ENCODE measurements at regions not wholly inside any gene's neighbourhood (a gene's known extent, or its start where the extent isn't known, plus 50 kb on each side); places are given as distances from the start of the nearest gene placed in this dataset.
"Not testable (repeated sequence)": the region's sequence is repeated elsewhere in the genome, so short reads cannot be mapped to it uniquely, and the experiment has no call there.

DNA sequence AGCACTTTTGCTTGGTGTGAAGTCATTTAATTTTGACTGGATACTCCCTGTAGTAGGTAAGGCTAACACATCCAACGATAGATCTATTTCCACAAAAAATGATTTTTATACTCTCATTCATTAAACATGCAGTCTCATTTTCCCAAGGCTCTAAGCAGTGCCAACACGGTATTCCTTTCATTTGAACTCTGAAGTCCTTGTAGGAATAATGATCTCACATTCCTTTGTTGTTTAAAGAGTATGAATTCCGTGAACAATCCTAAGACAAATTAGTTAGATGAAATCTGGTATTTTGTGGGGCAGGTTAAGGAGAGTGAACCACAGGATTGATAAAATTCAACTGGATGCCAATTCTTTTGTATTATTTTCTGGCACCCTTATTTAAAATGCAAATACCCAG, 66.6 kb downstream of the LACC1 start:
- H3K27me3 ChIP-seq = no peaks in the 10 kb centered on the region
- intact Hi-C loops (cut with DNase I; ENCODE audit: low total_unique reads) = no loop called here
- H3K4me1 ChIP-seq = no peaks in the 10 kb centered on the region
- no peak for DNase-seq (ENCODE audit: low spot score in 2 of 2)
- TF ChIP-seq, protein P1, sequence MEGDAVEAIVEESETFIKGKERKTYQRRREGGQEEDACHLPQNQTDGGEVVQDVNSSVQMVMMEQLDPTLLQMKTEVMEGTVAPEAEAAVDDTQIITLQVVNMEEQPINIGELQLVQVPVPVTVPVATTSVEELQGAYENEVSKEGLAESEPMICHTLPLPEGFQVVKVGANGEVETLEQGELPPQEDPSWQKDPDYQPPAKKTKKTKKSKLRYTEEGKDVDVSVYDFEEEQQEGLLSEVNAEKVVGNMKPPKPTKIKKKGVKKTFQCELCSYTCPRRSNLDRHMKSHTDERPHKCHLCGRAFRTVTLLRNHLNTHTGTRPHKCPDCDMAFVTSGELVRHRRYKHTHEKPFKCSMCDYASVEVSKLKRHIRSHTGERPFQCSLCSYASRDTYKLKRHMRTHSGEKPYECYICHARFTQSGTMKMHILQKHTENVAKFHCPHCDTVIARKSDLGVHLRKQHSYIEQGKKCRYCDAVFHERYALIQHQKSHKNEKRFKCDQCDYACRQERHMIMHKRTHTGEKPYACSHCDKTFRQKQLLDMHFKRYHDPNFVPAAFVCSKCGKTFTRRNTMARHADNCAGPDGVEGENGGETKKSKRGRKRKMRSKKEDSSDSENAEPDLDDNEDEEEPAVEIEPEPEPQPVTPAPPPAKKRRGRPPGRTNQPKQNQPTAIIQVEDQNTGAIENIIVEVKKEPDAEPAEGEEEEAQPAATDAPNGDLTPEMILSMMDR (IDR thresholded peaks at IDR 0.05) = no peak
- TF ChIP-seq POLR2A (IDR thresholded peaks at IDR 0.05) (no peak), POLR2AphosphoS5 (IDR thresholded peaks at IDR 0.05) (no peak)
- peaks cover 0 to 13% of the 10 kb centered on the region in 2 donors for H3K9me3 ChIP-seq
- no peak overlapping the region for H3K27ac ChIP-seq
- H3K36me3 ChIP-seq = no peaks in the 10 kb centered on the region
- no peak overlapping the region for H3K4me3 ChIP-seq

DNA sequence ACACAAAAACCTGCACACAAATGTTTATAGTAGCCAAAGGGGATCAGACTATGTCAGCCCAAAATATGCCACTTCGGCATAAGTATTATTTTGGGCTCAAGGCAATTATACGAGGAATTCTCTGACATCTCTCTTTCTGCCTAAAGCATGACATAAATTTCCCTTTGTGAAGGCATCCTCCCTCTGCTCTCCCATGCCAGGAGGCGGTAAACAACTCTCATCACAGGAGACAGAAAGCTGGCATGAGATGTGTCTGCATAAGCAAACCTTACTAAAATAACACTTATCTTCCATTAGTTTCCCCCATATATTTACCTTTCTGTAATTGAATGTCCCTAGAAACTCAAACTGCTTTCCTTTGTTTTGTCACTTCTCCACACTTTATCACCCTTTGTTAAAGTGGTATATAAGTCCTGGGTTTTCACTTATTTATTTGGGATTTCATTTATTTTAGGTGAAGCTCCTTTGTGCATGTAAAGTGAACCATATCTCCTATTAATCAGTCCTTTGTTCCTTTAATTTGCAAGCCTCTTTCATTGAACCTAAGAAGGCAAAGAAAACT, 68.3 kb downstream of the LACC1 start:
- TF ChIP-seq, protein P1 (IDR thresholded peaks at IDR 0.05) = no peak
- TF ChIP-seq POLR2AphosphoS5 (IDR thresholded peaks at IDR 0.05) (no peak), POLR2A (IDR thresholded peaks at IDR 0.05) (no peak)
- no peak overlapping the region for H3K4me3 ChIP-seq
- no peak overlapping the region for H3K27ac ChIP-seq
- no peaks in the 10 kb centered on the region for H3K36me3 ChIP-seq
- intact Hi-C loops (cut with DNase I; ENCODE audit: low total_unique reads) = no loop called here
- no peak for DNase-seq (ENCODE audit: low spot score in 2 of 2)
- H3K27me3 ChIP-seq = no peaks in the 10 kb centered on the region
- peaks cover 0 to 13% of the 10 kb centered on the region in 2 donors for H3K9me3 ChIP-seq
- H3K4me1 ChIP-seq = no peaks in the 10 kb centered on the region

DNA sequence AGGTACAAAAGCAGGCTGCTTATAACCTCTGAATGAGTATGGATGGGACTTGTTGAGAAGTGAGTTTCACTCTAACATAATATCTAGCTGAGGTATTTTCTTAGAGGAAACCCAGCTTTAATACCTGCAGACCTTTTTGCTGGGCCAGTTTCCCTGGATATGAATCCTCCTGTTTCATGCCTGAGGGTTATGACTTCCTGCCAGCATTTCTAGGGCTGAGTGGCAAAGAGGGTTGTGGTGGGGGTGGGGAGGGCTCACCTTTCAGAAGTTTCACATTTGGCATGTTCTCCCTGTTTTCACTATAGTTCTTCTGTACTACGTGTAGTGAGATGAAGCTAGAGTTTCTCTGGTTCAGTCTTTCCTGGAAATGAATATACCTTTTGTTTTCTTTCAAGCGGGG, 73.7 kb downstream of the LACC1 start:
- no peak for TF ChIP-seq POLR2A (IDR thresholded peaks at IDR 0.05)
- TF ChIP-seq, protein P1 (IDR thresholded peaks at IDR 0.05) = no peak
- no peak for TF ChIP-seq POLR2AphosphoS5 (IDR thresholded peaks at IDR 0.05)
- H3K27ac ChIP-seq = peak overlapping the region; percentile 20 to 34
- no peaks in the 10 kb centered on the region for H3K36me3 ChIP-seq
- H3K4me1 ChIP-seq = no peaks in the 10 kb centered on the region
- no peaks in the 10 kb centered on the region for H3K27me3 ChIP-seq
- no peak overlapping the region for H3K4me3 ChIP-seq
- H3K9me3 ChIP-seq = peaks cover 0 to 4% of the 10 kb centered on the region in 2 donors
- peak in 1 of 2 donors; percentile 48 for DNase-seq (ENCODE audit: low spot score in 2 of 2)
- intact Hi-C loops (cut with DNase I; ENCODE audit: low total_unique reads) = no loop called here

DNA sequence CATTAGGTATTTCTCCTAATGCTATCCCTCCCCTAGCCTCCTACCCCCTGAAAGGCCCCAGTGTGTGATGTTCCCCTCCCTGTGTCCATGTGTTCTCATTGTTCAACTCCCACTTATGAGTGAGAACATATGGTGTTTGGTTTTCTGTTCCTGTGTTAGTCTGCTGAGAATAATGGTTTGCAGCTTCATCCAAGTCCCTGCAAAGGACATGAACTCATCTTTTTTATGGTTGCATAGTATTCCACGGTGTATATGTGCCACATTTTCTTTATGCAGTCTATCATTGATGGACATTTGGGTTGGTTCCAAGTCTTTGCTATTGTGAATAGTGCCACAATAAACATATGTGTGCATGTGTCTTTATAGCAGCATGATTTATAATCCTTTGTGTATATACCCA, 77.3 kb downstream of the LACC1 start:
- H3K9me3 ChIP-seq; H3K36me3 ChIP-seq; H3K4me1 ChIP-seq; H3K27ac ChIP-seq; DNase-seq (ENCODE audit: low spot score in 2 of 2); intact Hi-C loops (cut with DNase I; ENCODE audit: low total_unique reads); H3K27me3 ChIP-seq; H3K4me3 ChIP-seq: not testable (repeated sequence)

DNA sequence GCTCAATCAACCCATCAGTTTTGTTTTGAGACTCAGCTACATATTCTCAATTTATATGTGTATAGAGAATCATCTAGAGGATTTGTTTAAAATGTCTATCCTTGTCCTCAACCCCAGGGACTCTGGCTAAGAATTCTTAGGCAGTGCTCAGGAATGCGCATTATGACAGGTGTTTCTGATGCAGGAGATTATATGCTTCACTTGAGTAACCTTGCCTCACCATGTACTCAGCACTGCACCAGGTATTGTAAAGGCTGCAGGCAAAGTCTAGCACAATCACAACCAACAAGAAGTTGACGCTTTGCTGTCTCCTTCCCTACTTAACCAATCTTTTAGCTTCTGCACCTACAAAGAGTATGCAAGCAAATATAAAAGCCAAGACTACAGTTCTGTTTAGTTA, 79.6 kb downstream of the LACC1 start:
- Histone ChIP-seq H3K9me3 (no peaks in the 10 kb centered on the region), H3K27ac (no peak overlapping the region), H3K4me3 (no peak overlapping the region), H3K27me3 (no peaks in the 10 kb centered on the region), H3K4me1 (no peaks in the 10 kb centered on the region), H3K36me3 (no peaks in the 10 kb centered on the region)
- intact Hi-C loops (cut with DNase I; ENCODE audit: low total_unique reads) = no loop called here
- no peak for DNase-seq (ENCODE audit: low spot score in 2 of 2)
- no peak for TF ChIP-seq POLR2AphosphoS5 (IDR thresholded peaks at IDR 0.05)
- TF ChIP-seq, protein P1 (IDR thresholded peaks at IDR 0.05) = no peak
- no peak for TF ChIP-seq POLR2A (IDR thresholded peaks at IDR 0.05)

DNA sequence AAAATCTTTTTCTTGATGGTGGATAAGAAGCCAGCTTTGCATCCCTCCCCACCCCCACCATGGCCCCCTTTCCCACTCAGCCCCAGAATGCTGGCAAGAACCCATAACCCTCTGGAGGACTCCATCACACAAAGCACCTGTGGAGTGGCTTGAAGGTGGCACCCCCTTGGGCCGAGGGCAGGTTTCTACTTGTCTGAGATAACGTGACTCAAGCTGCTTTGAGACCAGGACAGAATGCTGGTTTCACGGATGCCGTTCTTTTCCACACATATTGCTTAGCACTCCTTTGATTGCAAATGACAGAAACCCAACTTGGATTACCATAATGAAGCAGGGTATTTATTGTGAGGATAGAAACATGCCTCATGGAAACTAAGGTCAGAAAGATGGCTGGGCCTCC, 82.2 kb downstream of the LACC1 start:
- TF ChIP-seq POLR2AphosphoS5 (IDR thresholded peaks at IDR 0.05) (no peak), POLR2A (IDR thresholded peaks at IDR 0.05) (no peak)
- TF ChIP-seq, protein P1 (IDR thresholded peaks at IDR 0.05) = no peak
- no peak overlapping the region for H3K4me3 ChIP-seq
- H3K36me3 ChIP-seq = no peaks in the 10 kb centered on the region
- H3K27ac ChIP-seq = no peak overlapping the region
- DNase-seq (ENCODE audit: low spot score in 2 of 2) = no peak
- intact Hi-C loops (cut with DNase I; ENCODE audit: low total_unique reads) = no loop called here
- H3K9me3 ChIP-seq = no peaks in the 10 kb centered on the region
- H3K27me3 ChIP-seq = no peaks in the 10 kb centered on the region
- no peaks in the 10 kb centered on the region for H3K4me1 ChIP-seq
